ENCODE measurements at regions not wholly inside any gene's neighbourhood (a gene's known extent, or its start where the extent isn't known, plus 50 kb on each side); places are given as distances from the start of the nearest gene placed in this dataset.

DNA sequence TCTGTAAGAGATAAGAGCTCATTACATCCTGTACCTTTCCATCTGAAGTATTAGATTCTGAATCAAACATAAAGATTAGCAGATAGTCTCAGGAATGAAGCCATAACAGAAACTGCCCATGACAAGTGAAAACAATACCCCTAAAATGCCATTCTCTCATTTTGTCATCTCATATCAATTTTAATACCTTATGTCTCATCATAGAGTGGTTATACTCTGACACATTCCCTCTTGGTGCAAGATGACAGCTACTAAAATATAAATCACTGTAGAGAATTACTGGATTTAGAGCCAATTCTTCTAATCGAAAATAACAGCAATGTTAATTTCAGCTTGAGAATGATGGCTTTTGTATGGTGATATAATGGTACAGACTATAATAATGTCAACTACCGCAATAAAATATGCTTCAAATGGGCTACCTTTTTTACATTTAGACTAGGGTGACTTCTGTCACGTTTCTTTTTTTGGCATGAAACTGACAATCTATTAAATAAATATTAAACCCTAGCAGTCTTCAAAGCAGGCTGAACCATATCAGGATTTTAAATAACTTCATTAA is 125.1 kb upstream of the ITGA4 start:
- WGBS (ENCODE audit: insufficient coverage), result no CpG with 5 or more reads among the region's 3 CpGs
- DNase-seq, result no peak
- Histone ChIP-seq H3K4me3 (ENCODE audit: low read length) (no peak overlapping the region), H3K27ac (ENCODE audit: low read length) (no peak overlapping the region), H3K36me3 (ENCODE audit: control insufficient read depth, insufficient read depth, low read length) (no peaks in the 10 kb centered on the region), H3K4me1 (ENCODE audit: control insufficient read depth, insufficient read depth, low read length) (no peaks in the 10 kb centered on the region), H3K9me3 (replicated peaks; ENCODE audit: control insufficient read depth, low read depth, low read length) (peaks cover 4% of the 10 kb centered on the region), H3K27me3 (ENCODE audit: control insufficient read depth, insufficient read depth, low read length) (no peaks in the 10 kb centered on the region)

GRCh38 chr2:181334158-181334826 is 122.9 kb upstream of the ITGA4 start:
- no peak for DNase-seq
- no peaks in the 10 kb centered on the region for H3K4me1 ChIP-seq (ENCODE audit: control insufficient read depth, insufficient read depth, low read length)
- H3K27ac ChIP-seq (ENCODE audit: low read length), result no peak overlapping the region
- no peaks in the 10 kb centered on the region for H3K36me3 ChIP-seq (ENCODE audit: control insufficient read depth, insufficient read depth, low read length)
- H3K9me3 ChIP-seq (replicated peaks; ENCODE audit: control insufficient read depth, low read depth, low read length), result peaks cover 2% of the 10 kb centered on the region
- WGBS (ENCODE audit: insufficient coverage), result no CpG with 5 or more reads among the region's 4 CpGs
- H3K27me3 ChIP-seq (ENCODE audit: control insufficient read depth, insufficient read depth, low read length), result no peaks in the 10 kb centered on the region
- H3K4me3 ChIP-seq (ENCODE audit: low read length), result no peak overlapping the region

GRCh38 chr2:181340891-181341290 is 116.3 kb upstream of the ITGA4 start:
- no peak overlapping the region for H3K4me3 ChIP-seq (ENCODE audit: low read length)
- WGBS (ENCODE audit: insufficient coverage), result no CpG with 5 or more reads among the region's 1 CpG
- H3K9me3 ChIP-seq (replicated peaks; ENCODE audit: control insufficient read depth, low read depth, low read length), result no peaks in the 10 kb centered on the region
- DNase-seq, result no peak
- H3K27ac ChIP-seq (ENCODE audit: low read length), result no peak overlapping the region
- H3K4me1 ChIP-seq (ENCODE audit: control insufficient read depth, insufficient read depth, low read length), result no peaks in the 10 kb centered on the region
- H3K36me3 ChIP-seq (ENCODE audit: control insufficient read depth, insufficient read depth, low read length), result no peaks in the 10 kb centered on the region
- no peaks in the 10 kb centered on the region for H3K27me3 ChIP-seq (ENCODE audit: control insufficient read depth, insufficient read depth, low read length)

DNA sequence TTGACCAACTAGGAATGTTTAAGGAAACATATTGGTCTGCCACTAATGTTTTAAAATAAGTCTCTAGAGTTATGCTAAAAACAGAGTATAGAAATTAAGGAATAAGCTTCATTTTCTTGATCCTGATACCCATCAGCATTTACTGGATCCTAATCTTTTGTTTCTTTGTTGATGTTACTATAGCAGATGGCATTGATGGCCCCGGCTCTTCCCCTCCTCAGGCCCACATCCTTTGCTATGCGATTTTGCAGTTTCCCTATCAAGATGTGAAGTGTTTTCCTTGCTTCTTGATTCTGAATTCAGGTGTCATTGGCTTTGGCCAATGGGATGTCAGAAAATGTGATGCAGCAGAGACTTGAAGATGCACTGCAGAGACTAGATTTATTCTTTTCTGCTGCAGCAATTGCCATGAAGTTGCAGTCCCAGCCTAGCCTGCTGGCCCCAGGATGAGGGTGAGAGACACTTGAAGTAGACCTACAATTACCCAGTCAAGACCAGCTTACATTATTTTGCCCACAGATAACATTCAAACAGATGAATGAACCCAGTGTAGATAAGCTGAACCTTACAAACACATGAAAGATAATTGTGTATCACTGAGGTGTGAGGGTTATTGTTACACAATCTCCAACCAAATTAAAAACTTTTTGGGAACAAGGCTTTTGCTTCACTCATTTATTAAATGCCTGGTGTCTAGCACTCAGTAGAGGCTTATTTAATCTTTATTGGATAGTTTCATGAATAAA is 115.2 kb upstream of the ITGA4 start:
- Histone ChIP-seq H3K4me1 (ENCODE audit: control insufficient read depth, insufficient read depth, low read length) (no peaks in the 10 kb centered on the region), H3K27me3 (ENCODE audit: control insufficient read depth, insufficient read depth, low read length) (no peaks in the 10 kb centered on the region), H3K9me3 (replicated peaks; ENCODE audit: control insufficient read depth, low read depth, low read length) (no peaks in the 10 kb centered on the region), H3K36me3 (ENCODE audit: control insufficient read depth, insufficient read depth, low read length) (no peaks in the 10 kb centered on the region), H3K27ac (ENCODE audit: low read length) (no peak overlapping the region), H3K4me3 (ENCODE audit: low read length) (no peak overlapping the region)
- DNase-seq, result no peak
- no CpG with 5 or more reads among the region's 2 CpGs for WGBS (ENCODE audit: insufficient coverage)

- no peak for DNase-seq
- H3K27ac ChIP-seq (ENCODE audit: low read length), result no peak overlapping the region
- no peaks in the 10 kb centered on the region for H3K9me3 ChIP-seq (replicated peaks; ENCODE audit: control insufficient read depth, low read depth, low read length)
- H3K36me3 ChIP-seq (ENCODE audit: control insufficient read depth, insufficient read depth, low read length), result no peaks in the 10 kb centered on the region
- no peak overlapping the region for H3K4me3 ChIP-seq (ENCODE audit: low read length)
- no peaks in the 10 kb centered on the region for H3K4me1 ChIP-seq (ENCODE audit: control insufficient read depth, insufficient read depth, low read length)
- H3K27me3 ChIP-seq (ENCODE audit: control insufficient read depth, insufficient read depth, low read length), result no peaks in the 10 kb centered on the region
Measured at GRCh38 chr2:181348107-181348837, 108.9 kb upstream of the ITGA4 start.

- H3K4me1 ChIP-seq (ENCODE audit: control insufficient read depth, insufficient read depth, low read length), result no peaks in the 10 kb centered on the region
- no peak overlapping the region for H3K4me3 ChIP-seq (ENCODE audit: low read length)
- DNase-seq, result no peak
- no peaks in the 10 kb centered on the region for H3K9me3 ChIP-seq (replicated peaks; ENCODE audit: control insufficient read depth, low read depth, low read length)
- H3K27me3 ChIP-seq (ENCODE audit: control insufficient read depth, insufficient read depth, low read length), result no peaks in the 10 kb centered on the region
- no peaks in the 10 kb centered on the region for H3K36me3 ChIP-seq (ENCODE audit: control insufficient read depth, insufficient read depth, low read length)
- no CpG with 5 or more reads among the region's 1 CpG for WGBS (ENCODE audit: insufficient coverage)
- H3K27ac ChIP-seq (ENCODE audit: low read length), result no peak overlapping the region
Measured at GRCh38 chr2:181352158-181352557, 105.0 kb upstream of the ITGA4 start.

- Histone ChIP-seq H3K36me3 (ENCODE audit: control insufficient read depth, insufficient read depth, low read length) (no peaks in the 10 kb centered on the region), H3K27ac (ENCODE audit: low read length) (no peak overlapping the region), H3K9me3 (replicated peaks; ENCODE audit: control insufficient read depth, low read depth, low read length) (no peaks in the 10 kb centered on the region), H3K4me1 (ENCODE audit: control insufficient read depth, insufficient read depth, low read length) (no peaks in the 10 kb centered on the region), H3K27me3 (ENCODE audit: control insufficient read depth, insufficient read depth, low read length) (no peaks in the 10 kb centered on the region), H3K4me3 (ENCODE audit: low read length) (no peak overlapping the region)
- no CpG with 5 or more reads among the region's 3 CpGs for WGBS (ENCODE audit: insufficient coverage)
- DNase-seq, result no peak
Measured at GRCh38 chr2:181354626-181355025, 102.6 kb upstream of the ITGA4 start.

DNA sequence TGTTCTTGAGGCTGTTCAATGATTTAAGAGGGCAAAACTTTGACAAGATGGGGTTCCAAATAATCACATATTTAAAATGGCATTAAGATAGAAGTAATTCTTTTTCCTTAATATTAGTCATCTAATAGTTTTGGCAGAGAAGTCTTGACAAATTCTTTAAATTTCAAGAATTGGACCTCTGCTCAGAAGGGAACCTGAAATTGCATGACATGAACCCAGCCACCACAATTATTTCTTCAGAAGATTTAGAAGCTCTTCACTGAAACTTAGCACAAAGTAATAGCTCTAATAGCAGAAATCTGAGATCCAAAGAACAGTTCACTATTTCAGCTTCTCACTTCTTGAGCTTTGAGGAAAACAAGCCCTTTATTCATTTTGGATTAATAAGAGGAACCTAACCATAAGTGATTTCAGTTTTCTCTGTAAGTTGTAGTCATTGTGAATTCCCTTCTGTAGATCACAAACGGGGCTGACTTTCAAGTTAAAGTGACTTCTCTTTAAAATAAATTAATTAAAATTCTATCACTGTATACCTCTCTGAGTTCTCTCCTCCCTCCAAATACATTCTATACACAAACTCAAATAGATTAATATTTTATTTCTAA is 100.6 kb upstream of the ITGA4 start:
- Histone ChIP-seq H3K9me3 (replicated peaks; ENCODE audit: control insufficient read depth, low read depth, low read length) (no peaks in the 10 kb centered on the region), H3K4me3 (ENCODE audit: low read length) (no peak overlapping the region), H3K36me3 (ENCODE audit: control insufficient read depth, insufficient read depth, low read length) (no peaks in the 10 kb centered on the region), H3K27ac (ENCODE audit: low read length) (no peak overlapping the region), H3K4me1 (ENCODE audit: control insufficient read depth, insufficient read depth, low read length) (no peaks in the 10 kb centered on the region), H3K27me3 (ENCODE audit: control insufficient read depth, insufficient read depth, low read length) (no peaks in the 10 kb centered on the region)
- no peak for DNase-seq
- WGBS (ENCODE audit: insufficient coverage), result no CpG with 5 or more reads among the region's 1 CpG

DNA sequence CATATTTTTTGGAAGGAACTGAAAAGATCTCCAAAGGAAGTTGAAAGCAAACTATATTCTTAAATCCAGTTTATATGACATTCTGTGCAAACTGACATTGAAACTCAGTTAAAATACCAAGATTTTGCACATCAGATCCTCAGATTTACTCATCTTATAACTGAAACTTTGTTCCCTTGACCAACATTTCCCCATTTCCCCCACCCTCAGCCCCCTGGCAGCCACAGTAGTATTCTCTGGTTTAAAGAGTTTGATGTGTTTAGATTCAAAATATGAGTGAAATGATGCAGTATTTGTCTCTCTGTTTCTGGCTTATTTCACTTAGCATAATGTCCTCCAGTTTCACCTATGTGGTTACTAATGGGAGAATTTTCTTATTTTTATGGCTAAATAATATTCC is 99.2 kb upstream of the ITGA4 start:
- DNase-seq, result no peak
- H3K27ac ChIP-seq (ENCODE audit: low read length), result no peak overlapping the region
- no peaks in the 10 kb centered on the region for H3K27me3 ChIP-seq (ENCODE audit: control insufficient read depth, insufficient read depth, low read length)
- H3K9me3 ChIP-seq (replicated peaks; ENCODE audit: control insufficient read depth, low read depth, low read length), result no peaks in the 10 kb centered on the region
- no peaks in the 10 kb centered on the region for H3K4me1 ChIP-seq (ENCODE audit: control insufficient read depth, insufficient read depth, low read length)
- H3K4me3 ChIP-seq (ENCODE audit: low read length), result no peak overlapping the region
- H3K36me3 ChIP-seq (ENCODE audit: control insufficient read depth, insufficient read depth, low read length), result no peaks in the 10 kb centered on the region

- Histone ChIP-seq H3K36me3 (ENCODE audit: control insufficient read depth, insufficient read depth, low read length) (no peaks in the 10 kb centered on the region), H3K9me3 (replicated peaks; ENCODE audit: control insufficient read depth, low read depth, low read length) (no peaks in the 10 kb centered on the region), H3K4me1 (ENCODE audit: control insufficient read depth, insufficient read depth, low read length) (no peaks in the 10 kb centered on the region), H3K27ac (ENCODE audit: low read length) (no peak overlapping the region), H3K4me3 (ENCODE audit: low read length) (no peak overlapping the region), H3K27me3 (ENCODE audit: control insufficient read depth, insufficient read depth, low read length) (no peaks in the 10 kb centered on the region)
- no peak for DNase-seq
- no CpG with 5 or more reads among the region's 3 CpGs for WGBS (ENCODE audit: insufficient coverage)
Measured at GRCh38 chr2:181362561-181362960, 94.6 kb upstream of the ITGA4 start.
